HCT116 (cell line): ENCODE measurements at regions not wholly inside any gene's neighbourhood (a gene's known extent, or its start where the extent isn't known, plus 50 kb on each side); places are given as distances from the start of the nearest gene placed in this dataset.

ENCODE experiments used
- ATAC-seq: fragments of 200-7000 bp; cut with Tn5 transposase; 2 replicates; pipeline ENCODE4 v1.9.1; 2020; ENCODE audit warnings: mild to moderate bottlenecking, moderate library complexity
- BruUV-seq: library from RNA; stranded (reverse); fragments of 400-500 nt; replicated peaks from 2 replicates; lab custom pipeline; 2021; lab: Mats Ljungman, UMichigan
- CTCF ChIA-PET: fragments of 300-600 bp; sonication (Branson Sonifier 250); formaldehyde crosslinking; loops from one replicate; lab custom pipeline; 2021; ENCODE audit warnings: antibody characterized with exemption; lab: Charles Lee
- POLR2A ChIA-PET: fragments of 300-600, 350-600 bp; sonication (Branson Sonifier 250); formaldehyde crosslinking; loops from one replicate; lab custom pipeline; 2021; ENCODE audit warnings: antibody characterized with exemption; lab: Charles Lee
- RAD21 ChIA-PET, 2 experiments: fragments of 300-600 bp; sonication (Branson Sonifier 250); formaldehyde crosslinking; loops; one replicate each; lab custom pipeline; 2023; ENCODE audit warnings: low total read pairs in 2 of 2; ENCODE audit not compliant: uncharacterized antibody in 2 of 2, unreplicated experiment in 2 of 2, low non-redundant PET in 1 of 2; lab: Charles Lee
- DNase-seq: peaks from one replicate; pipeline ENCODE4 v3.0.0-alpha.2; 2010; ENCODE audit warnings: low read depth, low spot score
- H2AFZ ChIP-seq: fragments of 200-600 bp; shearing (Covaris generic), sonication (generic); 2 replicates; pipeline ENCODE4 v1.6.1; 2017; ENCODE audit warnings: low read depth, mixed run types, mixed read lengths, antibody characterized with exemption, low read length; ENCODE audit not compliant: poor library complexity, severe bottlenecking
- H3K27ac ChIP-seq: 2 replicates; pipeline ENCODE4 v1.5.1; 2012; ENCODE audit warnings: low read depth, low read length
- H3K27me3 ChIP-seq: fragments of 200-600 bp; sonication (generic); 2 replicates; pipeline ENCODE4 v1.6.1; 2016; ENCODE audit warnings: mixed run types, low read length, mixed read lengths; ENCODE audit not compliant: insufficient read depth
- H3K36me3 ChIP-seq, 2 experiments: fragments of 200-500 bp in 1 of 2; fragments of 200-600 bp in 1 of 2; sonication (Bioruptor generic) in 1 of 2; sonication (generic) in 1 of 2; 2 replicates each; pipeline versions ENCODE4 v1.5.1 to v1.6.1; 2014 to 2016; ENCODE audit warnings: low read length in 2 of 2, inconsistent platforms in 1 of 2, mixed read lengths in 1 of 2, mixed run types in 1 of 2; ENCODE audit not compliant: insufficient read depth in 2 of 2, control insufficient read depth in 1 of 2
- H3K4me1 ChIP-seq, 2 experiments: fragments of 200-600 bp in 1 of 2; sonication (generic) in 1 of 2; 2 replicates each; pipeline versions ENCODE4 v1.5.1 to v1.6.1; 2012 to 2017; ENCODE audit warnings: low read length in 2 of 2, inconsistent platforms in 1 of 2, mild to moderate bottlenecking in 1 of 2, mixed read lengths in 1 of 2, mixed run types in 1 of 2, moderate library complexity in 1 of 2; ENCODE audit not compliant: insufficient read depth in 2 of 2, control insufficient read depth in 1 of 2
- H3K4me2 ChIP-seq: fragments of 200-600 bp; sonication (generic); 2 replicates; pipeline ENCODE4 v1.6.1; 2017; ENCODE audit warnings: mixed run types, low read length, mixed read lengths
- H3K4me3 ChIP-seq, 2 experiments: fragments of 200-600 bp in 1 of 2; sonication (generic) in 1 of 2; replicated peaks in 1 of 2; 2 replicates each; pipeline ENCODE4 v1.5.1; 2011 to 2016; ENCODE audit warnings: low read length in 2 of 2, control low read depth in 1 of 2, low read depth in 1 of 2, mild to moderate bottlenecking in 1 of 2, mixed read lengths in 1 of 2, mixed run types in 1 of 2
- H3K79me2 ChIP-seq: fragments of 200-600 bp; sonication (generic); 2 replicates; pipeline ENCODE4 v1.6.1; 2017; ENCODE audit warnings: mild to moderate bottlenecking, mixed run types, low read length, moderate library complexity, mixed read lengths; ENCODE audit not compliant: insufficient read depth
- H3K9ac ChIP-seq: fragments of 200-600 bp; sonication (generic); 2 replicates; pipeline ENCODE4 v1.6.1; 2016; ENCODE audit warnings: low read length, mixed read lengths
- H3K9me2 ChIP-seq: fragments of 200-600 bp; sonication (generic), shearing (Covaris generic); 2 replicates; pipeline ENCODE4 v1.6.1; 2017; ENCODE audit warnings: mixed run types, mild to moderate bottlenecking, moderate library complexity; ENCODE audit not compliant: insufficient read depth
- H3K9me3 ChIP-seq, 2 experiments: fragments of 200-500 bp in 1 of 2; fragments of 200-600 bp in 1 of 2; sonication (Bioruptor generic) in 1 of 2; sonication (generic) in 1 of 2; 2 replicates each; pipeline ENCODE4 v1.6.1; 2014 to 2017; ENCODE audit warnings: low read length in 2 of 2, mixed read lengths in 2 of 2, inconsistent platforms in 1 of 2, low read depth in 1 of 2, mild to moderate bottlenecking in 1 of 2, mixed run types in 1 of 2, moderate library complexity in 1 of 2; ENCODE audit not compliant: control insufficient read depth in 1 of 2, insufficient read depth in 1 of 2
- H4K20me1 ChIP-seq: fragments of 200-600 bp; sonication (generic), shearing (Covaris generic); 2 replicates; pipeline ENCODE4 v1.6.1; 2017; ENCODE audit warnings: mixed run types, mild to moderate bottlenecking, moderate library complexity; ENCODE audit not compliant: insufficient read depth
- CBX3 ChIP-seq: IDR thresholded peaks from 2 replicates; pipeline ENCODE4 v1.6.1; 2012; ENCODE audit warnings: low read depth
- ELF1 ChIP-seq: IDR thresholded peaks from 2 replicates; pipeline ENCODE4 v1.6.1; 2012; ENCODE audit warnings: low read depth, borderline replicate concordance
- JUND ChIP-seq: IDR thresholded peaks from 2 replicates; pipeline ENCODE4 v1.6.1; 2012
- POLR2A ChIP-seq: IDR thresholded peaks from 2 replicates; pipeline ENCODE4 v1.7.0; 2011; ENCODE audit warnings: borderline replicate concordance; ENCODE audit not compliant: insufficient read depth, insufficient read length; ENCODE audit errors: extremely low read depth
- POLR2AphosphoS5 ChIP-seq: IDR thresholded peaks from 2 replicates; pipeline ENCODE4 v1.6.1; 2011; ENCODE audit warnings: mild to moderate bottlenecking, low read depth, low read length, moderate library complexity
- RAD21 ChIP-seq: IDR thresholded peaks from 2 replicates; pipeline ENCODE4 v1.6.1; 2012; ENCODE audit warnings: low read depth, mild to moderate bottlenecking
- SP1 ChIP-seq: IDR thresholded peaks from 2 replicates; pipeline ENCODE4 v1.6.1; 2012; ENCODE audit warnings: low read depth
- TCF7L2 ChIP-seq: IDR thresholded peaks from 2 replicates; pipeline ENCODE4 v1.7.0; 2011; ENCODE audit warnings: borderline replicate concordance, inconsistent platforms; ENCODE audit not compliant: insufficient read depth, insufficient read length; ENCODE audit errors: extremely low read depth
- intact Hi-C: fragments of 100-400 bp; cut with micrococcal nuclease; formaldehyde crosslinking; loops from 2 replicates; pipeline ENCODE4 v1.10.0; 2022
- TF ChIP-seq, protein P1 (sequence below): IDR thresholded peaks from 2 replicates; pipeline ENCODE4 v1.6.1; 2012; ENCODE audit warnings: low read depth
- TF ChIP-seq, protein P2 (sequence below), 3 experiments: fragments of 200-600 bp in 1 of 3; sonication (generic) in 1 of 3; IDR thresholded peaks in 2 of 3; conservative IDR thresholded peaks in 1 of 3; 2 replicates each; pipeline ENCODE4 v1.5.1; 2012 to 2017; ENCODE audit warnings: low read depth in 2 of 3, low read length in 2 of 3, antibody characterized with exemption in 1 of 3, borderline replicate concordance in 1 of 3, control low read depth in 1 of 3, mild to moderate bottlenecking in 1 of 3, mixed read lengths in 1 of 3, mixed run types in 1 of 3, moderate library complexity in 1 of 3; ENCODE audit not compliant: insufficient read depth in 1 of 3

DNA sequence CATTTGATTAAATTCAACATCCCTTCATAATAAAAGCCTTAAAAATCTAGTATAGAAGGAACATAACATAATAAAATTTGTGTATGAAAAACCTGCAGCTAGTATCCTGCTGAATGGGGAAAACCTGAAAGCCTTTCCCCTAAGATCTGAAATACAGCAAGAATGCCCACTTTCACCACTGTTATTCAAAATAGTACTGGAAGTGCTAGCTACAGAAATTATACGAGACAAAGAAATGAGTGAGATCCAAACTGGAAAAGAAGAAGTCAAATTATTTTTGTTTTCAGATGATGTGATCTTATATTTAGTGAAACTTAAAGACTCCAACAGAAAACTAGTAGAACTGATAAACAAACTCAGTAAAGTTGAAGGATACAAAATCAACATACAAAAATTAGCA is 152.9 kb downstream of the RTL3 start:
- CTCF ChIA-PET = no interaction called here
- intact Hi-C loops = no loop called here
- no peaks in the 10 kb centered on the region for H4K20me1 ChIP-seq
- TF ChIP-seq RAD21 (no peak), POLR2A (no peak)
- TF ChIP-seq, all 23 proteins: peak for 0
- Histone ChIP-seq H2AFZ (no peak overlapping the region), H3K4me2 (no peak overlapping the region), H3K27ac (no peak overlapping the region), H3K9ac (no peak overlapping the region), H3K4me3 (no peak overlapping the region), H3K4me1 (no peaks in the 10 kb centered on the region), H3K27me3 (no peaks in the 10 kb centered on the region), H3K36me3 (no peaks in the 10 kb centered on the region), H3K9me2 (no peaks in the 10 kb centered on the region), H3K79me2 (no peaks in the 10 kb centered on the region), H3K9me3 (no peaks in the 10 kb centered on the region)
- BruUV-seq = no TSS peak
- POLR2A ChIA-PET = no interaction called here
- no peak for DNase-seq
- RAD21 ChIA-PET = no interaction called here
- no peak for ATAC-seq

DNA sequence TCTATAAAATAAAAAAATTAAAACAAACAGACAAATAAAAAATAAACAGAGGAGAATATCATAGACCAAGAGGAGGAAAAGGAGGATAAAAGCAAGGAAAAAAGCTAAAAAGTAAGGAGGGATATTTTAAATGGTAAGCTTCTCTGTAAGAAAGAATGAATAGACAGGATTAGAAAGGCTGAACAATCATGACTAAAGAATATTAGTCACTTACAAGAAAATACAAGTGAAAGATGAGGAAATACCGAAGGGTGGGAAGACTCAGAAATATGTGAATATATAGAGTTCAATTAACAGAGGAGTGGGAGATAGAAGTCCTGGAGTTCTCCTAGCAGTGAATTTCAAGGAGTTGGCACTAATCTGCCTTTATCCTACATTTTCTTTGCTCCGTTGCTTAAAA is 162.6 kb downstream of the RTL3 start:
- no peak for DNase-seq

DNA sequence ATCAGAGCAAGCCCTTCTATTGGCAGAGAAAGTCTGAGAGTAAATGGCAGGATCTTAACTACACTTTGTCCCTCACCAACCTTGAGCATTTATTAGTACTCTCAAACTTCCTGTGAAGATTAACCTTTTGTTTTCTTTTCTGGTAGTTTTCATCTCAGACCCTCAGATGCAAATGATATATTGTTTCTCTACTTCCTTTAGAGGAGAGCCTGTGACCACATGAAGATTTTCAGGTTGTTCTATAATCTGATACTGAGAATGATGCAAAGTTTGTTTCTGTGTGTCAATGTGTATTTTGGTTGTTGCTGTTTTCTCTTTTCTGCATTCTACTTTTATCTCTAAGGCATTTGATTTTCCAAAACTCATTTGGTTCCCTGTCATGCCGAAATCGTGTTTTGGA is 165.8 kb upstream of the CYSLTR1 start:
- ATAC-seq (no peak), DNase-seq (no peak)
- H3K9me2 ChIP-seq = no peaks in the 10 kb centered on the region
- H4K20me1 ChIP-seq = no peaks in the 10 kb centered on the region
- intact Hi-C loops = no loop called here
- no peaks in the 10 kb centered on the region for H3K27me3 ChIP-seq
- no peaks in the 10 kb centered on the region for H3K36me3 ChIP-seq
- H3K9ac ChIP-seq = no peak overlapping the region
- H3K4me1 ChIP-seq = no peaks in the 10 kb centered on the region
- ChIA-PET RAD21 (no interaction called here), POLR2A (no interaction called here), CTCF (no interaction called here)
- BruUV-seq = no TSS peak
- no peaks in the 10 kb centered on the region for H3K79me2 ChIP-seq
- no peaks in the 10 kb centered on the region for H3K9me3 ChIP-seq
- H2AFZ ChIP-seq = no peak overlapping the region
- no peak overlapping the region for H3K4me2 ChIP-seq
- no peak overlapping the region for H3K27ac ChIP-seq
- H3K4me3 ChIP-seq = no peak overlapping the region
- TF ChIP-seq JUND (no peak), TCF7L2 (no peak), SP1 (no peak), CBX3 (no peak)
- TF ChIP-seq, protein P1, sequence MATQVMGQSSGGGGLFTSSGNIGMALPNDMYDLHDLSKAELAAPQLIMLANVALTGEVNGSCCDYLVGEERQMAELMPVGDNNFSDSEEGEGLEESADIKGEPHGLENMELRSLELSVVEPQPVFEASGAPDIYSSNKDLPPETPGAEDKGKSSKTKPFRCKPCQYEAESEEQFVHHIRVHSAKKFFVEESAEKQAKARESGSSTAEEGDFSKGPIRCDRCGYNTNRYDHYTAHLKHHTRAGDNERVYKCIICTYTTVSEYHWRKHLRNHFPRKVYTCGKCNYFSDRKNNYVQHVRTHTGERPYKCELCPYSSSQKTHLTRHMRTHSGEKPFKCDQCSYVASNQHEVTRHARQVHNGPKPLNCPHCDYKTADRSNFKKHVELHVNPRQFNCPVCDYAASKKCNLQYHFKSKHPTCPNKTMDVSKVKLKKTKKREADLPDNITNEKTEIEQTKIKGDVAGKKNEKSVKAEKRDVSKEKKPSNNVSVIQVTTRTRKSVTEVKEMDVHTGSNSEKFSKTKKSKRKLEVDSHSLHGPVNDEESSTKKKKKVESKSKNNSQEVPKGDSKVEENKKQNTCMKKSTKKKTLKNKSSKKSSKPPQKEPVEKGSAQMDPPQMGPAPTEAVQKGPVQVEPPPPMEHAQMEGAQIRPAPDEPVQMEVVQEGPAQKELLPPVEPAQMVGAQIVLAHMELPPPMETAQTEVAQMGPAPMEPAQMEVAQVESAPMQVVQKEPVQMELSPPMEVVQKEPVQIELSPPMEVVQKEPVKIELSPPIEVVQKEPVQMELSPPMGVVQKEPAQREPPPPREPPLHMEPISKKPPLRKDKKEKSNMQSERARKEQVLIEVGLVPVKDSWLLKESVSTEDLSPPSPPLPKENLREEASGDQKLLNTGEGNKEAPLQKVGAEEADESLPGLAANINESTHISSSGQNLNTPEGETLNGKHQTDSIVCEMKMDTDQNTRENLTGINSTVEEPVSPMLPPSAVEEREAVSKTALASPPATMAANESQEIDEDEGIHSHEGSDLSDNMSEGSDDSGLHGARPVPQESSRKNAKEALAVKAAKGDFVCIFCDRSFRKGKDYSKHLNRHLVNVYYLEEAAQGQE = no peak
- TF ChIP-seq, protein P2, sequence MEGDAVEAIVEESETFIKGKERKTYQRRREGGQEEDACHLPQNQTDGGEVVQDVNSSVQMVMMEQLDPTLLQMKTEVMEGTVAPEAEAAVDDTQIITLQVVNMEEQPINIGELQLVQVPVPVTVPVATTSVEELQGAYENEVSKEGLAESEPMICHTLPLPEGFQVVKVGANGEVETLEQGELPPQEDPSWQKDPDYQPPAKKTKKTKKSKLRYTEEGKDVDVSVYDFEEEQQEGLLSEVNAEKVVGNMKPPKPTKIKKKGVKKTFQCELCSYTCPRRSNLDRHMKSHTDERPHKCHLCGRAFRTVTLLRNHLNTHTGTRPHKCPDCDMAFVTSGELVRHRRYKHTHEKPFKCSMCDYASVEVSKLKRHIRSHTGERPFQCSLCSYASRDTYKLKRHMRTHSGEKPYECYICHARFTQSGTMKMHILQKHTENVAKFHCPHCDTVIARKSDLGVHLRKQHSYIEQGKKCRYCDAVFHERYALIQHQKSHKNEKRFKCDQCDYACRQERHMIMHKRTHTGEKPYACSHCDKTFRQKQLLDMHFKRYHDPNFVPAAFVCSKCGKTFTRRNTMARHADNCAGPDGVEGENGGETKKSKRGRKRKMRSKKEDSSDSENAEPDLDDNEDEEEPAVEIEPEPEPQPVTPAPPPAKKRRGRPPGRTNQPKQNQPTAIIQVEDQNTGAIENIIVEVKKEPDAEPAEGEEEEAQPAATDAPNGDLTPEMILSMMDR (IDR thresholded peaks at IDR 0.05 in 2 of 3, conservative IDR thresholded peaks at IDR 0.05 in 1 of 3; ENCODE audit: borderline replicate concordance in 1 of 3, insufficient read depth in 1 of 3, low read depth in 2 of 3, low read length in 2 of 3) = no peak

More for the DNA sequence above, 162.6 kb downstream of the RTL3 start:
- ChIA-PET POLR2A (no interaction called here), RAD21 (no interaction called here), CTCF (no interaction called here)
- Histone ChIP-seq H4K20me1 (no peaks in the 10 kb centered on the region), H3K9ac (no peak overlapping the region), H3K79me2 (no peaks in the 10 kb centered on the region), H3K36me3 (no peaks in the 10 kb centered on the region), H2AFZ (no peak overlapping the region), H3K4me1 (no peaks in the 10 kb centered on the region), H3K4me3 (no peak overlapping the region), H3K27me3 (no peaks in the 10 kb centered on the region), H3K4me2 (no peak overlapping the region), H3K27ac (no peak overlapping the region), H3K9me3 (no peaks in the 10 kb centered on the region), H3K9me2 (no peaks in the 10 kb centered on the region)
- no peak for ATAC-seq
- no TSS peak for BruUV-seq
- intact Hi-C loops = no loop called here
- TF ChIP-seq ELF1 (no peak), POLR2AphosphoS5 (no peak)
